Peyer's patch (tissue), 4 donors: ENCODE measurements at regions not wholly inside any gene's neighbourhood (a gene's known extent, or its start where the extent isn't known, plus 50 kb on each side); places are given as distances from the start of the nearest gene placed in this dataset.

Experiments
- CTCF ChIP-seq, 6 experiments: fragments of 450-650 bp in 4 of 6; fragments of 200-600 bp in 2 of 6; sonication (generic) in 1 of 6; IDR thresholded peaks; one replicate each; pipeline ENCODE4 v1.5.1; 2017 to 2019; ENCODE audit warnings: antibody characterized with exemption in 6 of 6, mild to moderate bottlenecking in 3 of 6, moderate library complexity in 1 of 6
- POLR2A ChIP-seq, 2 donors: fragments of 450-650 bp; IDR thresholded peaks; one replicate each; pipeline ENCODE4 v1.5.1; 2017; ENCODE audit warnings: antibody characterized with exemption in 2 of 2, mild to moderate bottlenecking in 2 of 2, moderate library complexity in 2 of 2

GRCh38 chr9:82356131-82356530 is 367.6 kb downstream of the SPATA31D1 start:
- no peak for TF ChIP-seq CTCF (IDR thresholded peaks at IDR 0.05)
- TF ChIP-seq POLR2A (IDR thresholded peaks at IDR 0.05) = no peak
